ENCODE measurements at regions not wholly inside any gene's neighbourhood (a gene's known extent, or its start where the extent isn't known, plus 50 kb on each side); places are given as distances from the start of the nearest gene placed in this dataset.

DNA sequence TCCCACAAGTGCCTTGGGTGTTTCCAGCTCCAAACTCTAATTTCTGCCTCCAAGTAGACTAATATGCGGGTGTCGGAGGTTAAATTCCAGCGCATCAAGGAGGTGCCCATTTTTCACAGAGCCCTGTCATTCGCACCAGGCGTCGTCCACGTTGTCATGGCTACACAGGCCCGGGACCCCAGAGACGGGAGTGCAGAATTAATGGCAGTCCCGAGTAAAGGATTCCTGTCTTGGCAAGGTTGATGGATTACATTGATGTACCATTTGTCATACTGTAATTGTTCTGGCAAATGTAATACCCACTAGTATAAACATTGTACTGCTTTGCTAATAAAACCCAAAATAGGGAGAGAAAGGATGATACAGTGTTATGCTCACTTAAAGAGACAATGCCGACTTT is 222.9 kb upstream of the MYL2 start:
- no peak for ATAC-seq
- no peak overlapping the region for H3K27ac ChIP-seq (ENCODE audit: low read length)
- no peak overlapping the region for H3K4me3 ChIP-seq (ENCODE audit: low read length)
- 48% methylated on average over 11 of the region's 11 CpGs for WGBS
- H3K9me3 ChIP-seq (ENCODE audit: control insufficient read depth, low read length): no peaks in the 10 kb centered on the region
- no peaks in the 10 kb centered on the region for H3K4me1 ChIP-seq (ENCODE audit: control insufficient read depth, insufficient read depth, low read length)
- intact Hi-C loops (cut with DNase I): no loop called here
- H3K27me3 ChIP-seq (ENCODE audit: control insufficient read depth, insufficient read depth): no peaks in the 10 kb centered on the region
- no peak for DNase-seq

- H3K9me3 ChIP-seq (ENCODE audit: control insufficient read depth, low read length): no peaks in the 10 kb centered on the region
- DNase-seq (no peak), ATAC-seq (no peak)
- intact Hi-C loops (cut with DNase I): no loop called here
- whole genome bisulfite sequencing: 84% methylated on average over 1 of the region's 1 CpG
- H3K4me3 ChIP-seq (ENCODE audit: low read length): no peak overlapping the region
- H3K27ac ChIP-seq (ENCODE audit: low read length): no peak overlapping the region
- H3K4me1 ChIP-seq (ENCODE audit: control insufficient read depth, insufficient read depth, low read length): no peaks in the 10 kb centered on the region
- H3K27me3 ChIP-seq (ENCODE audit: control insufficient read depth, insufficient read depth): no peaks in the 10 kb centered on the region
These were observed 220.8 kb upstream of the MYL2 start for GRCh38 chr12:111141205-111141604.

- Histone ChIP-seq H3K4me1 (ENCODE audit: control insufficient read depth, insufficient read depth, low read length) (no peaks in the 10 kb centered on the region), H3K4me3 (ENCODE audit: low read length) (no peak overlapping the region), H3K9me3 (ENCODE audit: control insufficient read depth, low read length) (peaks cover 2% of the 10 kb centered on the region), H3K27me3 (ENCODE audit: control insufficient read depth, insufficient read depth) (no peaks in the 10 kb centered on the region), H3K27ac (ENCODE audit: low read length) (no peak overlapping the region)
- 56% methylated on average over 8 of the region's 8 CpGs for WGBS
- ATAC-seq (no peak), DNase-seq (no peak)
- intact Hi-C loops (cut with DNase I): no loop called here
These were observed 217.6 kb upstream of the MYL2 start for GRCh38 chr12:111138016-111138415.

DNA sequence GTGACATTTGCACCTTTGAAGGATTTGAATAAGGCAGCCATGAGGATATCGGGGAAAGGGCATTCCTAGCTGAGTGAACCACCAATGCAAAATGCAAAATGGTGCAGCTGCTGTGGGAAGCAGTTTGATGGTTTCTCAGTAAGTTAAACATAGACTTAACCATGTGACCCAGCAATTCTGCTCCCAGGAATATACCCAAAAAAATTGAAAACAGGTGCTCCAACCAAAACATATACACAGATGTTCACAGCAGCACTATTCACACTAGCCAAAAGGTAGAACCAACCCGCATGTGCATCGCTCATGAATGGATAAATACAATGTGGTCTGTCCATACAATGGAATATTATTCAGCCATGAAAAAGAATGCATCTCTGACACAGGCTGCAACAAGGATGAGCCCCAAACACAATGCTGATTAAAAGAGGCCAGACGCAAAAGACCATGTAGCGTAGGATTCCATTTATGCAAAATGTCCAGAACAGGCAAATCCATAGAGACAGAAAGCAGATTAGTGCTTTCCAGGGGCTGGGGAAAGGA is 215.0 kb upstream of the MYL2 start:
- WGBS: 97% methylated on average over 5 of the region's 5 CpGs
- ATAC-seq (no peak), DNase-seq (no peak)
- H3K4me3 ChIP-seq (ENCODE audit: low read length): no peak overlapping the region
- H3K27me3 ChIP-seq (ENCODE audit: control insufficient read depth, insufficient read depth): no peaks in the 10 kb centered on the region
- H3K9me3 ChIP-seq (ENCODE audit: control insufficient read depth, low read length): peaks cover 2% of the 10 kb centered on the region
- no peak overlapping the region for H3K27ac ChIP-seq (ENCODE audit: low read length)
- H3K4me1 ChIP-seq (ENCODE audit: control insufficient read depth, insufficient read depth, low read length): no peaks in the 10 kb centered on the region
- intact Hi-C loops (cut with DNase I): no loop called here

DNA sequence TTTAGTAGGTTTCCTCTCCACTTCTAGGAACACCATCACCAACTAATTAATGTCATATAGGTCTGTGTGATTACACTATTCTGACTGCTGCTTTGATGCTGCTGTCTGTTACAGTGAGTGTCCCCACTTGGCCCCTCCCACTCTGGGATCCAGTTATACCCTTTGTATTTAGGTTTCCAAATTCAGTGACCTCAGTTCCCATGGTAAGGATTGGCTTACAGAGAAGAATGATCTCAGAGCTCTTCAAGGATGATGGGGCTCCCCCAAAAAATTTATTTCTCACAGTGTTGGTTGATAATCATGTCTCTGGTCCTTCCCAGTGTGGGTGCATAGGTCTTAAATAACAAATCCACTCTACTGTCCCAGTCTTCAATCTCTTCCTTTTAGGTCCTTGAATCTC is 210.0 kb upstream of the MYL2 start:
- H3K9me3 ChIP-seq (ENCODE audit: control insufficient read depth, low read length): peaks cover 2% of the 10 kb centered on the region
- no peaks in the 10 kb centered on the region for H3K27me3 ChIP-seq (ENCODE audit: control insufficient read depth, insufficient read depth)
- intact Hi-C loops (cut with DNase I): no loop called here
- H3K4me1 ChIP-seq (ENCODE audit: control insufficient read depth, insufficient read depth, low read length): no peaks in the 10 kb centered on the region
- ATAC-seq: no peak
- no peak for DNase-seq
- no peak overlapping the region for H3K27ac ChIP-seq (ENCODE audit: low read length)
- H3K4me3 ChIP-seq (ENCODE audit: low read length): no peak overlapping the region

DNA sequence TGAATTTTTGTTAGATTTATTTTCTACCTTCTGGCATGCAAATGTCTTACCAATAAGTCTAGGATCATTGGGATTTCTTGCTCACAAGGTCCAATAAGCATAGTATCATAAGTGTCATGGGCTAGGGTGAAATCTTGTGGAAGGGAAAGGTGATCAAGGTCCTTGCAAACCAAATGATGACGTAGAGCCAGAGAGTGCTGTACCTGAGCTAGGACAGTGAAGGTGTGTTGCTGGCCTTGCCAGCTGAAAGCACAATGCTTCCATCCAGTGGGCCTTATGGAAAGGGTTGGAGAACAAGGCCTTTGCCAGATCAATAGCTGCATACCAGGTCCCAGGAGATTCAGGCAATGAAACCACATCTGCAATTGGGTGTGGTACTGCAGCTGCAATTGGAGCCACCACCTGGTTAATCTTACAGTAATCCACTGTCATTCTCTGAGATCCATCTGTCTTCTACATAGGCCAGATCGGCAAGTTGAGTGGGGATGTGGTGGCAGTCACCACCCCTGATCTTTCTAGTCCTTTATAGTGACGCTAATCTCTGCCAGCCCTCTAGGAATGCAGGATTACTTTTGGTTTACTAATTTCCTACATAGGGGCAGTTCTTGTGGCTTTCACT is 208.9 kb upstream of the MYL2 start:
- DNase-seq (no peak), ATAC-seq (no peak)
- H3K4me3 ChIP-seq (ENCODE audit: low read length): no peak overlapping the region
- no peak overlapping the region for H3K27ac ChIP-seq (ENCODE audit: low read length)
- peaks cover 2% of the 10 kb centered on the region for H3K9me3 ChIP-seq (ENCODE audit: control insufficient read depth, low read length)
- intact Hi-C loops (cut with DNase I): no loop called here
- H3K27me3 ChIP-seq (ENCODE audit: control insufficient read depth, insufficient read depth): no peaks in the 10 kb centered on the region
- no peaks in the 10 kb centered on the region for H3K4me1 ChIP-seq (ENCODE audit: control insufficient read depth, insufficient read depth, low read length)
- 80% methylated on average over 3 of the region's 3 CpGs for WGBS

GRCh38 chr12:111126331-111126730 is 206.0 kb upstream of the MYL2 start:
- DNase-seq (no peak), ATAC-seq (peak; percentile 31 to 40)
- 43% methylated on average over 2 of the region's 2 CpGs for WGBS
- Histone ChIP-seq H3K9me3 (ENCODE audit: control insufficient read depth, low read length) (no peaks in the 10 kb centered on the region), H3K27me3 (ENCODE audit: control insufficient read depth, insufficient read depth) (no peaks in the 10 kb centered on the region), H3K4me1 (ENCODE audit: control insufficient read depth, insufficient read depth, low read length) (no peaks in the 10 kb centered on the region), H3K4me3 (ENCODE audit: low read length) (no peak overlapping the region), H3K27ac (ENCODE audit: low read length) (no peak overlapping the region)
- intact Hi-C loops (cut with DNase I): no loop called here

- H3K27me3 ChIP-seq (ENCODE audit: control insufficient read depth, insufficient read depth): no peaks in the 10 kb centered on the region
- H3K4me1 ChIP-seq (ENCODE audit: control insufficient read depth, insufficient read depth, low read length): no peaks in the 10 kb centered on the region
- WGBS: 84% methylated on average over 4 of the region's 4 CpGs
- no peak overlapping the region for H3K4me3 ChIP-seq (ENCODE audit: low read length)
- intact Hi-C loops (cut with DNase I): no loop called here
- no peak overlapping the region for H3K27ac ChIP-seq (ENCODE audit: low read length)
- ATAC-seq (no peak), DNase-seq (no peak)
- no peaks in the 10 kb centered on the region for H3K9me3 ChIP-seq (ENCODE audit: control insufficient read depth, low read length)
These were observed 203.8 kb upstream of the MYL2 start for GRCh38 chr12:111124183-111124582.

DNA sequence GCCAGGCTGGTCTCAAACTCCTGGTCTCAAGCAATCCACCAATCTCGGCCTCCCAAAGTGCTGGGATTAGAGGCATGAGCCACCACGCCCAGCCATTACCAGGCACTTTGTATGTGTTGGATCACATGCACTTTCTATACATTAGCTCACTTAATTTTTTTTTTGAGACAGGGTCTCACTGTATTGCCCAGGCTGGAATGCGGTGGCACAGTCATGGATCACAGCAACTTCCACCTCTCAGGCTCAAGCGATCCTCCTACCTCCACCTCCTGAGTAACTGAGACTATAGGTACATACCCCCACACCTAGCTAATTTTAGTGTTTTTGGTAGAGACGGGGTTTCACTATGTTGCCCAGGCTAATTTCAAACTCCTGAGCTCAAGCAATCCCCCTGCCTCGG is 203.0 kb upstream of the MYL2 start:
- DNase-seq (no peak), ATAC-seq (no peak)
- 94% methylated on average over 6 of the region's 6 CpGs for WGBS
- intact Hi-C loops (cut with DNase I): no loop called here
- Histone ChIP-seq H3K4me3 (ENCODE audit: low read length) (no peak overlapping the region), H3K27ac (ENCODE audit: low read length) (no peak overlapping the region), H3K4me1 (ENCODE audit: control insufficient read depth, insufficient read depth, low read length) (no peaks in the 10 kb centered on the region), H3K9me3 (ENCODE audit: control insufficient read depth, low read length) (no peaks in the 10 kb centered on the region), H3K27me3 (ENCODE audit: control insufficient read depth, insufficient read depth) (no peaks in the 10 kb centered on the region)

GRCh38 chr12:111122458-111122878 is 202.1 kb upstream of the MYL2 start:
- ATAC-seq (no peak), DNase-seq (no peak)
- Histone ChIP-seq H3K4me3 (ENCODE audit: low read length) (no peak overlapping the region), H3K27me3 (ENCODE audit: control insufficient read depth, insufficient read depth) (no peaks in the 10 kb centered on the region), H3K4me1 (ENCODE audit: control insufficient read depth, insufficient read depth, low read length) (no peaks in the 10 kb centered on the region), H3K9me3 (ENCODE audit: control insufficient read depth, low read length) (no peaks in the 10 kb centered on the region), H3K27ac (ENCODE audit: low read length) (no peak overlapping the region)
- intact Hi-C loops (cut with DNase I): no loop called here
- WGBS: 29% methylated on average over 7 of the region's 7 CpGs

GRCh38 chr12:111121840-111122239 is 201.5 kb upstream of the MYL2 start:
- no peak for ATAC-seq
- no peak for DNase-seq
- Histone ChIP-seq H3K4me1 (ENCODE audit: control insufficient read depth, insufficient read depth, low read length) (no peaks in the 10 kb centered on the region), H3K27ac (ENCODE audit: low read length) (no peak overlapping the region), H3K9me3 (ENCODE audit: control insufficient read depth, low read length) (no peaks in the 10 kb centered on the region), H3K4me3 (ENCODE audit: low read length) (no peak overlapping the region), H3K27me3 (ENCODE audit: control insufficient read depth, insufficient read depth) (no peaks in the 10 kb centered on the region)
- intact Hi-C loops (cut with DNase I): no loop called here
- 23% methylated on average over 6 of the region's 6 CpGs for WGBS

GRCh38 chr12:111120578-111120977 is 200.2 kb upstream of the MYL2 start:
- ATAC-seq (no peak), DNase-seq (no peak)
- WGBS: 61% methylated on average over 5 of the region's 5 CpGs
- Histone ChIP-seq H3K27ac (ENCODE audit: low read length) (no peak overlapping the region), H3K27me3 (ENCODE audit: control insufficient read depth, insufficient read depth) (no peaks in the 10 kb centered on the region), H3K9me3 (ENCODE audit: control insufficient read depth, low read length) (no peaks in the 10 kb centered on the region), H3K4me3 (ENCODE audit: low read length) (no peak overlapping the region), H3K4me1 (ENCODE audit: control insufficient read depth, insufficient read depth, low read length) (no peaks in the 10 kb centered on the region)
- intact Hi-C loops (cut with DNase I): no loop called here
